SK-N-SH (cell line): ENCODE measurements at regions not wholly inside any gene's neighbourhood (a gene's known extent, or its start where the extent isn't known, plus 50 kb on each side); places are given as distances from the start of the nearest gene placed in this dataset.

Experiments used
- CTCF ChIA-PET: fragments of 300-600, 350-600 bp; formaldehyde crosslinking; extraction: SDS; loops from one replicate; lab custom pipeline; 2021; lab: Yijun Ruan, JAX
- POLR2A ChIA-PET: fragments of 350-600 bp; sonication (Branson Sonifier 250); formaldehyde crosslinking; extraction: SDS; loops from one replicate; lab custom pipeline; 2020; ENCODE audit warnings: antibody characterized with exemption, inconsistent platforms; lab: Yijun Ruan, JAX
- DNase-seq: peaks from one replicate; pipeline ENCODE4 v3.0.0; 2012
- H2AFZ ChIP-seq: fragments of 200-600 bp; sonication (generic); 2 replicates; pipeline ENCODE4 v1.8.1; 2016; ENCODE audit warnings: antibody characterized with exemption, mild to moderate bottlenecking, low read depth
- H3F3A ChIP-seq: fragments of 200-600 bp; sonication (generic); replicated peaks from 2 replicates; pipeline ENCODE3; 2016; ENCODE audit warnings: antibody characterized with exemption, mild to moderate bottlenecking; ENCODE audit not compliant: insufficient read depth
- H3K27ac ChIP-seq, 2 experiments: fragments of 200-500 bp in 1 of 2; fragments of 200-600 bp in 1 of 2; sonication (Bioruptor generic) in 1 of 2; sonication (generic), shearing (Covaris generic) in 1 of 2; 2 replicates each; pipeline versions ENCODE4 v1.5.1 to v1.6.1; 2014 to 2016; ENCODE audit warnings: low read depth in 2 of 2, inconsistent platforms in 1 of 2, low read length in 1 of 2, mild to moderate bottlenecking in 1 of 2, mixed read lengths in 1 of 2
- H3K27me3 ChIP-seq: fragments of 200-600 bp; sonication (generic), shearing (Covaris generic); 2 replicates; pipeline ENCODE4 v1.6.1; 2016; ENCODE audit warnings: mixed run types; ENCODE audit not compliant: insufficient read depth
- H3K36me3 ChIP-seq, 2 experiments: fragments of 200-500 bp in 1 of 2; fragments of 200-600 bp in 1 of 2; sonication (Bioruptor generic) in 1 of 2; sonication (generic) in 1 of 2; replicated peaks in 1 of 2; 2 replicates each; pipeline versions ENCODE3 to v1.5.1; 2014 to 2016; ENCODE audit warnings: low read length in 1 of 2, mild to moderate bottlenecking in 1 of 2; ENCODE audit not compliant: insufficient read depth in 2 of 2, control insufficient read depth in 1 of 2
- H3K4me1 ChIP-seq, 2 experiments: fragments of 200-500 bp in 1 of 2; fragments of 200-600 bp in 1 of 2; sonication (Bioruptor generic) in 1 of 2; sonication (generic), shearing (Covaris generic) in 1 of 2; 2 replicates each; pipeline versions ENCODE4 v1.5.1 to v1.6.1; 2014 to 2016; ENCODE audit warnings: low read depth in 1 of 2, low read length in 1 of 2, mixed run types in 1 of 2; ENCODE audit not compliant: insufficient read depth in 2 of 2, control insufficient read depth in 1 of 2
- H3K4me2 ChIP-seq: fragments of 200-600 bp; sonication (generic), shearing (Covaris generic); 2 replicates; pipeline ENCODE4 v1.6.1; 2017; ENCODE audit warnings: mixed run types
- H3K4me3 ChIP-seq, 2 experiments: fragments of 200-500 bp in 1 of 2; fragments of 200-600 bp in 1 of 2; sonication (Bioruptor generic) in 1 of 2; sonication (generic), shearing (Covaris generic) in 1 of 2; 2 replicates each; pipeline versions ENCODE4 v1.5.1 to v1.8.1; 2014 to 2016; ENCODE audit warnings: low read depth in 2 of 2, inconsistent platforms in 1 of 2, low read length in 1 of 2, mild to moderate bottlenecking in 1 of 2, mixed read lengths in 1 of 2, moderate library complexity in 1 of 2
- H3K79me2 ChIP-seq: fragments of 200-600 bp; sonication (generic); 2 replicates; pipeline ENCODE4 v1.8.1; 2017; ENCODE audit warnings: mild to moderate bottlenecking; ENCODE audit not compliant: insufficient read depth
- H3K9ac ChIP-seq: fragments of 200-600 bp; sonication (generic); 2 replicates; pipeline ENCODE4 v1.6.1; 2017; ENCODE audit warnings: mixed run types
- H3K9me2 ChIP-seq: fragments of 200-600 bp; sonication (generic); 2 replicates; pipeline ENCODE4 v1.6.1; 2017; ENCODE audit warnings: mixed run types
- H3K9me3 ChIP-seq: fragments of 200-600 bp; sonication (generic); 2 replicates; pipeline ENCODE4 v1.6.1; 2017; ENCODE audit warnings: mixed run types, mild to moderate bottlenecking, moderate library complexity
- H4K20me1 ChIP-seq: fragments of 200-600 bp; sonication (generic); 2 replicates; pipeline ENCODE4 v1.6.1; 2017; ENCODE audit warnings: mild to moderate bottlenecking, mixed run types; ENCODE audit not compliant: insufficient read depth
- EZH2phosphoT487 ChIP-seq: fragments of 200-600 bp; sonication (generic); IDR thresholded peaks from 2 replicates; pipeline ENCODE4 v1.6.1; 2017; ENCODE audit warnings: low read depth, mixed run types, mild to moderate bottlenecking, antibody characterized with exemption, moderate library complexity, borderline replicate concordance
- FOSL2 ChIP-seq: IDR thresholded peaks from 2 replicates; pipeline ENCODE4 v1.4.0; 2012; ENCODE audit warnings: low read depth, mild to moderate bottlenecking, moderate library complexity, borderline replicate concordance
- FOXM1 ChIP-seq: IDR thresholded peaks from 2 replicates; pipeline ENCODE4 v1.4.0; 2012; ENCODE audit warnings: low read depth, mild to moderate bottlenecking
- GATA2 ChIP-seq: sonication (generic); formaldehyde crosslinking; IDR thresholded peaks from 2 replicates; pipeline ENCODE4 v1.5.0; 2020; ENCODE audit warnings: mild to moderate bottlenecking, missing genetic modification reagents
- MEF2A ChIP-seq: IDR thresholded peaks from 2 replicates; pipeline ENCODE4 v1.4.0; 2012; ENCODE audit warnings: low read depth, borderline replicate concordance
- NFIC ChIP-seq: IDR thresholded peaks from 2 replicates; pipeline ENCODE4 v1.4.0; 2012; ENCODE audit warnings: borderline replicate concordance
- POLR2AphosphoS5 ChIP-seq: IDR thresholded peaks from 2 replicates; pipeline ENCODE4 v1.6.1; 2012; ENCODE audit warnings: low read depth, low read length
- RAD21 ChIP-seq: IDR thresholded peaks from 2 replicates; pipeline ENCODE4 v1.6.1; 2012; ENCODE audit warnings: mild to moderate bottlenecking, low read length
- RCOR1 ChIP-seq: fragments of 150-350 bp; IDR thresholded peaks from 2 replicates; pipeline ENCODE4 v1.6.1; 2017; ENCODE audit warnings: antibody characterized with exemption, low read length
- RXRA ChIP-seq: IDR thresholded peaks from 2 replicates; pipeline ENCODE4 v1.4.0; 2012; ENCODE audit warnings: low read depth, mild to moderate bottlenecking, borderline replicate concordance
- SMC3 ChIP-seq: IDR thresholded peaks from 2 replicates; pipeline ENCODE4 v1.6.1; 2012; ENCODE audit warnings: low read depth, low read length, improper control_type of control experiment
- TAF1 ChIP-seq: IDR thresholded peaks from 2 replicates; pipeline ENCODE4 v1.6.1; 2012; ENCODE audit warnings: low read depth, mild to moderate bottlenecking, low read length, moderate library complexity, borderline replicate concordance
- TCF12 ChIP-seq: IDR thresholded peaks from 2 replicates; pipeline ENCODE4 v1.4.0; 2012
- TEAD4 ChIP-seq: IDR thresholded peaks from 2 replicates; pipeline ENCODE4 v1.4.0; 2012; ENCODE audit warnings: mild to moderate bottlenecking, borderline replicate concordance; ENCODE audit not compliant: insufficient read depth
- YY1 ChIP-seq: IDR thresholded peaks from 2 replicates; pipeline ENCODE4 v1.4.0; 2012; ENCODE audit warnings: low read depth, mild to moderate bottlenecking
- whole genome bisulfite sequencing: methylation state at CpG from one replicate; pipeline ENCODE4 v1.1.6; 2017; ENCODE audit warnings: low lambda C conversion rate; 5-methylcytosine and 5-hydroxymethylcytosine counted together
- TF ChIP-seq, protein P1 (sequence below): fragments of 150-350 bp; IDR thresholded peaks from 2 replicates; pipeline ENCODE4 v1.6.1; 2017; ENCODE audit warnings: antibody characterized with exemption, low read length, low read depth, borderline replicate concordance
- TF ChIP-seq, protein P2 (sequence below): fragments of 200-600 bp; sonication (generic); IDR thresholded peaks from 2 replicates; pipeline ENCODE4 v1.6.1; 2017; ENCODE audit warnings: antibody characterized with exemption, mild to moderate bottlenecking, moderate library complexity
- TF ChIP-seq, protein P3 (sequence below): IDR thresholded peaks from 2 replicates; pipeline ENCODE4 v1.6.1; 2012; ENCODE audit warnings: mild to moderate bottlenecking, low read depth, low read length, moderate library complexity

DNA sequence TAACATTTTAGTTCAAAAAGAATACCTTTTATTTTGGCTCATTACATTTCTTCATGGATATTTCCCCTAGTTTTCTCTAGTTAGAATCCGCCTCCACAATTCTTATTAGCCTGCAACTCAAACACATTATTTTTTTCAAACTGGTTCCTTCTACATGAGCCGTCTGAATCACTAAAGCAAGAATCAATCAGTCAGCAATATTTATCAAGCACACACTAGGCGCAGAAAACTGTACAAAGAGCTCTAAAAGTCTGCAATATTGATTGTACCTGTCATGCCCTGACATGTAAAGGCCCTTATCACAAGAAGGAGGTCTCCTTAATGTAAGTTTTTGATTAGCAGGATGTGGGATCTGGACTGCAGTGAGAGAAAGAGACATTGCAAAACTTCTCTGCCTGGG is 94.8 kb upstream of the CENPE start:
- no peak overlapping the region for H3K4me3 ChIP-seq
- no peak overlapping the region for H3K9ac ChIP-seq
- TF ChIP-seq RAD21 (no peak), EZH2phosphoT487 (no peak), POLR2AphosphoS5 (no peak), FOSL2 (no peak), SMC3 (no peak), RCOR1 (no peak), RXRA (no peak), NFIC (no peak), FOXM1 (no peak), GATA2 (CRISPR knock-in tag) (no peak), TCF12 (no peak), TEAD4 (no peak), TAF1 (no peak), YY1 (no peak), MEF2A (no peak)
- TF ChIP-seq, protein P1, sequence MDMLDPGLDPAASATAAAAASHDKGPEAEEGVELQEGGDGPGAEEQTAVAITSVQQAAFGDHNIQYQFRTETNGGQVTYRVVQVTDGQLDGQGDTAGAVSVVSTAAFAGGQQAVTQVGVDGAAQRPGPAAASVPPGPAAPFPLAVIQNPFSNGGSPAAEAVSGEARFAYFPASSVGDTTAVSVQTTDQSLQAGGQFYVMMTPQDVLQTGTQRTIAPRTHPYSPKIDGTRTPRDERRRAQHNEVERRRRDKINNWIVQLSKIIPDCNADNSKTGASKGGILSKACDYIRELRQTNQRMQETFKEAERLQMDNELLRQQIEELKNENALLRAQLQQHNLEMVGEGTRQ = no peak
- TF ChIP-seq, protein P2, sequence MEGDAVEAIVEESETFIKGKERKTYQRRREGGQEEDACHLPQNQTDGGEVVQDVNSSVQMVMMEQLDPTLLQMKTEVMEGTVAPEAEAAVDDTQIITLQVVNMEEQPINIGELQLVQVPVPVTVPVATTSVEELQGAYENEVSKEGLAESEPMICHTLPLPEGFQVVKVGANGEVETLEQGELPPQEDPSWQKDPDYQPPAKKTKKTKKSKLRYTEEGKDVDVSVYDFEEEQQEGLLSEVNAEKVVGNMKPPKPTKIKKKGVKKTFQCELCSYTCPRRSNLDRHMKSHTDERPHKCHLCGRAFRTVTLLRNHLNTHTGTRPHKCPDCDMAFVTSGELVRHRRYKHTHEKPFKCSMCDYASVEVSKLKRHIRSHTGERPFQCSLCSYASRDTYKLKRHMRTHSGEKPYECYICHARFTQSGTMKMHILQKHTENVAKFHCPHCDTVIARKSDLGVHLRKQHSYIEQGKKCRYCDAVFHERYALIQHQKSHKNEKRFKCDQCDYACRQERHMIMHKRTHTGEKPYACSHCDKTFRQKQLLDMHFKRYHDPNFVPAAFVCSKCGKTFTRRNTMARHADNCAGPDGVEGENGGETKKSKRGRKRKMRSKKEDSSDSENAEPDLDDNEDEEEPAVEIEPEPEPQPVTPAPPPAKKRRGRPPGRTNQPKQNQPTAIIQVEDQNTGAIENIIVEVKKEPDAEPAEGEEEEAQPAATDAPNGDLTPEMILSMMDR = no peak
- TF ChIP-seq, protein P3, sequence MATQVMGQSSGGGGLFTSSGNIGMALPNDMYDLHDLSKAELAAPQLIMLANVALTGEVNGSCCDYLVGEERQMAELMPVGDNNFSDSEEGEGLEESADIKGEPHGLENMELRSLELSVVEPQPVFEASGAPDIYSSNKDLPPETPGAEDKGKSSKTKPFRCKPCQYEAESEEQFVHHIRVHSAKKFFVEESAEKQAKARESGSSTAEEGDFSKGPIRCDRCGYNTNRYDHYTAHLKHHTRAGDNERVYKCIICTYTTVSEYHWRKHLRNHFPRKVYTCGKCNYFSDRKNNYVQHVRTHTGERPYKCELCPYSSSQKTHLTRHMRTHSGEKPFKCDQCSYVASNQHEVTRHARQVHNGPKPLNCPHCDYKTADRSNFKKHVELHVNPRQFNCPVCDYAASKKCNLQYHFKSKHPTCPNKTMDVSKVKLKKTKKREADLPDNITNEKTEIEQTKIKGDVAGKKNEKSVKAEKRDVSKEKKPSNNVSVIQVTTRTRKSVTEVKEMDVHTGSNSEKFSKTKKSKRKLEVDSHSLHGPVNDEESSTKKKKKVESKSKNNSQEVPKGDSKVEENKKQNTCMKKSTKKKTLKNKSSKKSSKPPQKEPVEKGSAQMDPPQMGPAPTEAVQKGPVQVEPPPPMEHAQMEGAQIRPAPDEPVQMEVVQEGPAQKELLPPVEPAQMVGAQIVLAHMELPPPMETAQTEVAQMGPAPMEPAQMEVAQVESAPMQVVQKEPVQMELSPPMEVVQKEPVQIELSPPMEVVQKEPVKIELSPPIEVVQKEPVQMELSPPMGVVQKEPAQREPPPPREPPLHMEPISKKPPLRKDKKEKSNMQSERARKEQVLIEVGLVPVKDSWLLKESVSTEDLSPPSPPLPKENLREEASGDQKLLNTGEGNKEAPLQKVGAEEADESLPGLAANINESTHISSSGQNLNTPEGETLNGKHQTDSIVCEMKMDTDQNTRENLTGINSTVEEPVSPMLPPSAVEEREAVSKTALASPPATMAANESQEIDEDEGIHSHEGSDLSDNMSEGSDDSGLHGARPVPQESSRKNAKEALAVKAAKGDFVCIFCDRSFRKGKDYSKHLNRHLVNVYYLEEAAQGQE = no peak
- H3K79me2 ChIP-seq = no peaks in the 10 kb centered on the region
- ChIA-PET POLR2A (no interaction called here), CTCF (no interaction called here)
- H3K4me1 ChIP-seq = no peaks in the 10 kb centered on the region
- H3K36me3 ChIP-seq = no peaks in the 10 kb centered on the region
- no peaks in the 10 kb centered on the region for H3K9me2 ChIP-seq
- H4K20me1 ChIP-seq = no peaks in the 10 kb centered on the region
- no peaks in the 10 kb centered on the region for H3K9me3 ChIP-seq
- H3K4me2 ChIP-seq = no peak overlapping the region
- no peak overlapping the region for H2AFZ ChIP-seq
- H3F3A ChIP-seq = no peaks in the 10 kb centered on the region
- H3K27ac ChIP-seq = no peak overlapping the region
- no peak for DNase-seq
- no peaks in the 10 kb centered on the region for H3K27me3 ChIP-seq
- 26% methylated on average over 3 of the region's 3 CpGs for WGBS
